C1 segment of cervical spinal cord (tissue), 14 donors: ENCODE measurements at regions not wholly inside any gene's neighbourhood (a gene's known extent, or its start where the extent isn't known, plus 50 kb on each side); places are given as distances from the start of the nearest gene placed in this dataset.
"Not testable (repeated sequence)": the region's sequence is repeated elsewhere in the genome, so short reads cannot be mapped to it uniquely, and the experiment has no call there.

ENCODE experiments used
- DNase-seq, 14 donors: peaks; one replicate each; lab custom pipeline; 2025; lab: John Stamatoyannopoulos, UW

- peak in 5 of 14 donors; percentile 0 to 49 (median 23) for DNase-seq
Measured at GRCh38 chr2:205865905-205866441, 183.7 kb downstream of the NRP2 start.

DNA sequence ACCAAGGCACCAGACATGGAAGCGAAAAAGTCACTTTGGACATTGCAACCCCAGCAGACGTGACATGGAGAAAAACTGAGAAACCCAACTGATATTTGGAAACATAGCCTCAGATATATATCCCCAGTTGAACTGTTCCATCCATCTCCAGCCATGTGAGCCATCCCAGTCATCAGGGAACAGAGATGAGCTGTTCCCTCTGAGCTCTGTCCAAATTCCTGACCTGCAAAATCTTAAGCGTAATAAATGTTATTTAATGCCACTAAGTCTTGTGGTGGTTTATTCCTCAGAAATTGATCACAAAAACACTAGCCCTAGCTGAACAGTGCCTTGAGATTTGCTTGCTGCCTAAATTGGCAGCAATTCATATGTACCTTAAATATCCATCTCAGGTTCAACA lies 182.8 kb downstream of the NRP2 start:
- no peak for DNase-seq

GRCh38 chr2:205864491-205864890 lies 182.2 kb downstream of the NRP2 start:
- DNase-seq = no peak

- not testable (repeated sequence) for DNase-seq
Measured at GRCh38 chr2:205862761-205863160, 180.5 kb downstream of the NRP2 start.

- no peak for DNase-seq
Measured at GRCh38 chr2:205860885-205861284, 178.6 kb downstream of the NRP2 start.

- DNase-seq = no peak
Measured at GRCh38 chr2:205860181-205860580, 177.9 kb downstream of the NRP2 start.

- DNase-seq = no peak
Measured at GRCh38 chr2:205858881-205859441, 176.7 kb downstream of the NRP2 start.

- DNase-seq = no peak
Measured at GRCh38 chr2:205858275-205858674, 176.0 kb downstream of the NRP2 start.

GRCh38 chr2:205857520-205858237 lies 175.4 kb downstream of the NRP2 start:
- no peak for DNase-seq

- DNase-seq = no peak
Measured at GRCh38 chr2:205852457-205852856, 170.2 kb downstream of the NRP2 start.

DNA sequence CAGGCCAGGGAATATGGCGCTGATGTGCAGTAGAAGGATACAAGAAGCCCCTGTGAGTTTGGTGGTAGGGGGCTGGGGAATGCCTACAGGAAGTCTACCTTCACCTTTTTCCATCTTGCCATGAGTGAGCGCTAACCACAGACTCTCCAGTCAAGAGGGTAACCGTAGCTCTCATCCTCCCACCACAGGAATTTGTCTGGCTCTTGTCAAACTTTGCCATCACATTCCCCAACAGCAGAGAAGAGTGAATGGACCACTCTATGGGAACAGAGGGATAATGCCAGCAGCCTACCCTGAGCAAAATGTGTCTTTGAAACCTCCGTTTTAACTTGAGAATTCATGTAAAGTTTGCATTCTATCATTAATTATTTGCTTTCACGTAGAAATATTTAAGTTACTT lies 168.3 kb downstream of the NRP2 start:
- no peak for DNase-seq

DNA sequence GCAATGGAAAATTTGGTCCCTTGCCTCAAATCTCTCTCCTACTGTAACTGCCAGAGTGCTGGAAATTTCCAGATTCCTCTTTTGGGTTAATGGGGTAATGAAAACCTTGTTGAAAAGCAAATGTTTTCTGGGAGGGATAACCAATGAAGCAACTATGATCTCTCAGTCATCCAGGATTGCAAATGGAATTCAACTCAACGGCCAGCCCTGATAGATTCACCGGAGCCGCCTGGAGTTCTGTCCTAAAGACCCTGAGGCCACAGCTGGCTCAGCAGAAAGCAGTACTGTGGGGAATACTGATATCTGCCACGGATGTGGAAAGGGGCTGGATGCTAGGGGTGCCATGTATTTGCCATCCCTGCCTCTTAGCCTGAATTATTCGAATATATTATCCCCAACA lies 167.8 kb downstream of the NRP2 start:
- DNase-seq = no peak

- no peak for DNase-seq
Measured at GRCh38 chr2:205849136-205849535, 166.8 kb downstream of the NRP2 start.

GRCh38 chr2:205848601-205849000 lies 166.3 kb downstream of the NRP2 start:
- no peak for DNase-seq
